ENCODE measurements at regions not wholly inside any gene's neighbourhood (a gene's known extent, or its start where the extent isn't known, plus 50 kb on each side); places are given as distances from the start of the nearest gene placed in this dataset.

DNA sequence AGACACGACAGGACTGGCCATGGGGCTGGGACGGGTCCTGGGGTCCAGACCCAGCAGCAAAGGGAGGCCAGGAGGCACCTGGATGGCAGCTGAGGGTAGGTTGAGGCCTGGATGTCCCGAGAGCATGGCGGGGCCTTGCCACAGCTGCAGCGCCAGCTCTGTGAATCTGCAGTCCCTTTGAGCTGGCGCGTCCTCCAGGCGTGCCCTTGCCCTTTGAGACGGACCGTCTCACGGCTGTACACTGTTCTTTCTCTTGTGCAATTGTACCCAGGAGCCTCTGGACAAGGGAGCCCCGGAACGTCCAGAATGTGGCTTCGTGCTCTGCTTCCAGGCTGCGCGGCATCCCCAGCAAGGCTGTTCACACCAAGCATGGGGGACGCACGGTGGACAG lies 69.5 kb upstream of the CIBAR2 start (continued):
- TF ChIP-seq STAT6 (CRISPR knock-in tag; IDR thresholded peaks at IDR 0.05; ENCODE audit: borderline replicate concordance) (no peak), CEBPB (IDR thresholded peaks at IDR 0.05; ENCODE audit: borderline replicate concordance, low read depth, low read length) (peak; percentile 94), ZNF761 (CRISPR knock-in tag; conservative IDR thresholded peaks at IDR 0.05) (no peak), ZNF740 (CRISPR knock-in tag; IDR thresholded peaks at IDR 0.05) (no peak; the same call in 1 of the 2 replicates), PCBP1 (IDR thresholded peaks at IDR 0.05; ENCODE audit: borderline replicate concordance, low read depth, low read length) (no peak), MAFK (conservative IDR thresholded peaks at IDR 0.05 in 1 of 2, IDR thresholded peaks at IDR 0.05 in 1 of 2; ENCODE audit: low read length in 2 of 2) (no peak), NBN (conservative IDR thresholded peaks at IDR 0.05) (no peak), SMAD3 (CRISPR knock-in tag; IDR thresholded peaks at IDR 0.05) (no peak), BHLHE40 (IDR thresholded peaks at IDR 0.05; ENCODE audit: low read length) (no peak), ZNF274 (CRISPR knock-in tag; IDR thresholded peaks at IDR 0.05) (no peak), MBNL3 (CRISPR knock-in tag; conservative IDR thresholded peaks at IDR 0.05) (no peak), SMARCE1 (IDR thresholded peaks at IDR 0.05; ENCODE audit: borderline replicate concordance) (no peak), ZNF331 (CRISPR knock-in tag; IDR thresholded peaks at IDR 0.05) (peak; percentile 70; the same call in 1 of the 2 replicates), BRCA1 (CRISPR knock-in tag; IDR thresholded peaks at IDR 0.05) (no peak), HNRNPUL1 (IDR thresholded peaks at IDR 0.05; ENCODE audit: low read depth, low read length) (no peak), NCOA1 (CRISPR knock-in tag; IDR thresholded peaks at IDR 0.05) (peak; percentile 83; the same call in 1 of the 2 replicates), CEBPG (CRISPR knock-in tag; IDR thresholded peaks at IDR 0.05) (peak; percentile 92), SOX5 (CRISPR knock-in tag; IDR thresholded peaks at IDR 0.05; ENCODE audit: borderline replicate concordance) (peak; percentile 33; the same call in 1 of the 2 replicates), NR3C1 (CRISPR knock-in tag; IDR thresholded peaks at IDR 0.05) (no peak), ZFP36 (IDR thresholded peaks at IDR 0.05; ENCODE audit: borderline replicate concordance, low read depth, low read length, partially characterized antibody) (no peak), DNMT1 (CRISPR knock-in tag; IDR thresholded peaks at IDR 0.05) (no peak; the same call in 1 of the 2 replicates), NR2F2 (IDR thresholded peaks at IDR 0.05; ENCODE audit: borderline replicate concordance, low read depth) (peak; percentile 56; the same call in 1 of the 2 replicates), HES4 (CRISPR knock-in tag; IDR thresholded peaks at IDR 0.05; ENCODE audit: borderline replicate concordance) (no peak), ZNF615 (CRISPR knock-in tag; IDR thresholded peaks at IDR 0.05; ENCODE audit: borderline replicate concordance) (no peak), RARG (CRISPR knock-in tag; IDR thresholded peaks at IDR 0.05; ENCODE audit: low read depth) (no peak)
- TF ChIP-seq, protein P1, sequence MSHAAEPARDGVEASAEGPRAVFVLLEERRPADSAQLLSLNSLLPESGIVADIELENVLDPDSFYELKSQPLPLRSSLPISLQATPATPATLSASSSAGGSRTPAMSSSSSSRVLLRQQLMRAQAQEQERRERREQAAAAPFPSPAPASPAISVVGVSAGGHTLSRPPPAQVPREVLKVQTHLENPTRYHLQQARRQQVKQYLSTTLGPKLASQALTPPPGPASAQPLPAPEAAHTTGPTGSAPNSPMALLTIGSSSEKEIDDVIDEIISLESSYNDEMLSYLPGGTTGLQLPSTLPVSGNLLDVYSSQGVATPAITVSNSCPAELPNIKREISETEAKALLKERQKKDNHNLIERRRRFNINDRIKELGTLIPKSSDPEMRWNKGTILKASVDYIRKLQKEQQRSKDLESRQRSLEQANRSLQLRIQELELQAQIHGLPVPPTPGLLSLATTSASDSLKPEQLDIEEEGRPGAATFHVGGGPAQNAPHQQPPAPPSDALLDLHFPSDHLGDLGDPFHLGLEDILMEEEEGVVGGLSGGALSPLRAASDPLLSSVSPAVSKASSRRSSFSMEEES (CRISPR knock-in tag; IDR thresholded peaks at IDR 0.05) = no peak
- TF ChIP-seq, protein P2, sequence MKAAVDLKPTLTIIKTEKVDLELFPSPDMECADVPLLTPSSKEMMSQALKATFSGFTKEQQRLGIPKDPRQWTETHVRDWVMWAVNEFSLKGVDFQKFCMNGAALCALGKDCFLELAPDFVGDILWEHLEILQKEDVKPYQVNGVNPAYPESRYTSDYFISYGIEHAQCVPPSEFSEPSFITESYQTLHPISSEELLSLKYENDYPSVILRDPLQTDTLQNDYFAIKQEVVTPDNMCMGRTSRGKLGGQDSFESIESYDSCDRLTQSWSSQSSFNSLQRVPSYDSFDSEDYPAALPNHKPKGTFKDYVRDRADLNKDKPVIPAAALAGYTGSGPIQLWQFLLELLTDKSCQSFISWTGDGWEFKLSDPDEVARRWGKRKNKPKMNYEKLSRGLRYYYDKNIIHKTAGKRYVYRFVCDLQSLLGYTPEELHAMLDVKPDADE (CRISPR knock-in tag; IDR thresholded peaks at IDR 0.05) = no peak
